ENCODE measurements at regions not wholly inside any gene's neighbourhood (a gene's known extent, or its start where the extent isn't known, plus 50 kb on each side); places are given as distances from the start of the nearest gene placed in this dataset.
"Not testable (repeated sequence)": the region's sequence is repeated elsewhere in the genome, so short reads cannot be mapped to it uniquely, and the experiment has no call there.

DNA sequence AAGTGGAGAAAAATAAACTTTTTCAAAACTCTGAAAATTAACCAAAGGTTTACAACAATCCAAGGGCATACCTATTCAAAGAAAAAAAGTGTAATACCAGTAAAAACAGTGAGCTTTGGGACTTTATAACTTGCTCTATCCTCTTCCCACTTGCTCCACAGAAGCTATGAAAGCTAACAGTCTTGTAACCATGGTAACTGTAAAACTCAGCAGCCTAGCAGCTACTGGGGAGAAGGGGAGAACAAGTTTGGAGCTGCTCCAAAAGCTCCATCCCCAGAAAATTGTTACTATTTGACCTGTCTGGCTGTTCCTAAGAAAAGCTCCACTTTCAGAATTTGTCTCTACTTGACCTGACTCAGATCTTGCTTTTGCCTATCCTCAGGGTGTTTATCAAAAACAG, 191.5 kb downstream of the OTUD1 start:
- TF ChIP-seq, protein P1, sequence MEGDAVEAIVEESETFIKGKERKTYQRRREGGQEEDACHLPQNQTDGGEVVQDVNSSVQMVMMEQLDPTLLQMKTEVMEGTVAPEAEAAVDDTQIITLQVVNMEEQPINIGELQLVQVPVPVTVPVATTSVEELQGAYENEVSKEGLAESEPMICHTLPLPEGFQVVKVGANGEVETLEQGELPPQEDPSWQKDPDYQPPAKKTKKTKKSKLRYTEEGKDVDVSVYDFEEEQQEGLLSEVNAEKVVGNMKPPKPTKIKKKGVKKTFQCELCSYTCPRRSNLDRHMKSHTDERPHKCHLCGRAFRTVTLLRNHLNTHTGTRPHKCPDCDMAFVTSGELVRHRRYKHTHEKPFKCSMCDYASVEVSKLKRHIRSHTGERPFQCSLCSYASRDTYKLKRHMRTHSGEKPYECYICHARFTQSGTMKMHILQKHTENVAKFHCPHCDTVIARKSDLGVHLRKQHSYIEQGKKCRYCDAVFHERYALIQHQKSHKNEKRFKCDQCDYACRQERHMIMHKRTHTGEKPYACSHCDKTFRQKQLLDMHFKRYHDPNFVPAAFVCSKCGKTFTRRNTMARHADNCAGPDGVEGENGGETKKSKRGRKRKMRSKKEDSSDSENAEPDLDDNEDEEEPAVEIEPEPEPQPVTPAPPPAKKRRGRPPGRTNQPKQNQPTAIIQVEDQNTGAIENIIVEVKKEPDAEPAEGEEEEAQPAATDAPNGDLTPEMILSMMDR (IDR thresholded peaks at IDR 0.05; ENCODE audit: low read length, missing control alignments), result no peak
- no peak for DNase-seq (ENCODE audit: low read depth)
- H3K4me3 ChIP-seq (replicated peaks; ENCODE audit: low read depth, low read length), result no peak overlapping the region

DNA sequence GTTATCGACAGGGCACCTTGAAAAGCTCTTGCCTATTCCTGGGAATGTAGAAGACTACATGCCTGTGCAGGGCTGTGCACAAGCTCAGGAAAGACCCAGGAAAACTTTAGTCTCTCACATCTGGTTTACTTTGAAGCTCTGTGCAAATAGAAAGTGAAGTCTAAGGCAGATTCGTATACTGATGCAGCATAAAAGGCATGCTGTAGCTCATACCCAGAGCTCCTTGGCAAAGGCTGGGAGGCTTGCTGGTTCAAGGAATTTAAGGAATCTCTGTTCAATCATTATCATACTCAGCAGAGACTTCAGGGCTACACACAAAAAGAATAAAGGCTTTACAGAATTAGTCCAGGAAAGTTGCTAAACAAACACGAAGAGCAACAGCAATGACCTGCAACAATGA, 192.0 kb downstream of the OTUD1 start:
- H3K4me3 ChIP-seq (replicated peaks; ENCODE audit: low read depth, low read length), result no peak overlapping the region
- TF ChIP-seq, protein P1 (IDR thresholded peaks at IDR 0.05; ENCODE audit: low read length, missing control alignments), result no peak
- no peak for DNase-seq (ENCODE audit: low read depth)

DNA sequence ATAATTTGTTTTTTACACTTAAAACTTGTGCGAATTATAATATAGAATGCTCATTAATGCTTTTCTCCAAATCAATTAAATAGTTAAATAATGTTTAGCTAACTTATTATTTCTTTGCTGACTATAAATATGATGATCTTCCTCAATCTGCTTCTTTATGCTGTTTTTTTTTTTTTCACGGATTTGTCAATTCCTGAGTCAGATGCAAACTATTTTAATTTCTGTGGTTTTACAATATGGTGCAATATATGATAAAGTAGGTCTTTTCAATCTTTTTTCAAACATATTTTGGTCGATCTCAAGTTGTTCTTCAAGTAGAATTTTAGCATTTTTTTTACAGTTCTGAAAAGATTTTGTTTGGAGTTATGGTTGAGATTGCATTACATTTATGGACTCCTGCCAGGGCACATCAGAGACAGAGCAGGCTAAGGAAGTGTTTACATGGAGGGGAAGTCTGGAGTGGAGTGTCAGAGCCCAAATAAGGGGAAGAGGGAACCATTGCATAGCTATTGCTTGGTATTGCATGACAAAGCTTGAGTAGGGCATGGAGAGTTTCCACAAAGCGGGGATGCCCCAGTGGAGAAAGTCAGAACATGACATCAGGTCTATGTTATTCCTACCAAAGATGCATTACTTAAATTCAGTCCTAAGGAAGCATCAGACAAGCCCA, 204.4 kb downstream of the OTUD1 start:
- no peak for DNase-seq (ENCODE audit: low read depth)

DNA sequence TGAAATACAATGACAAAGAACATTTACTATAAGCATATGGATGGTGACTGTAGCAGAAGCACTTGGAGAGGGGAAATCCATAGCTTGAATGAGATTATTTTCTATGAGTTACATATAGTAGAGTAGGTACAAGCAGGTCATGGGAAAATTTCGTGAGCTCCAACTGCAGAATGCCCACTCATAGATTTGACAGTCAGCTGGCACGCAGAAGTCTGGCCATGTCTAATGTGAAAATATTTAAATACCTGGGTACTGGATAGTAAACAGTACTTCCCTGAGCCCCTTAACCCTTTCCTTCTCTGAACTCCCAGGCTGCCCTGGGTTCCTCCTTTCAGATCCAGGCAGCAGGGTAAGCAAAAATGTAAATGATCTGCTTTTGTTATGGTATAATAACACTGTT, 209.7 kb downstream of the OTUD1 start:
- no peak overlapping the region for H3K4me3 ChIP-seq (replicated peaks; ENCODE audit: low read depth, low read length)
- TF ChIP-seq, protein P1 (IDR thresholded peaks at IDR 0.05; ENCODE audit: low read length, missing control alignments), result no peak

More for the DNA sequence above, 204.4 kb downstream of the OTUD1 start:
- no peak overlapping the region for H3K4me3 ChIP-seq (replicated peaks; ENCODE audit: low read depth, low read length)
- TF ChIP-seq, protein P1 (IDR thresholded peaks at IDR 0.05; ENCODE audit: low read length, missing control alignments), result no peak

DNA sequence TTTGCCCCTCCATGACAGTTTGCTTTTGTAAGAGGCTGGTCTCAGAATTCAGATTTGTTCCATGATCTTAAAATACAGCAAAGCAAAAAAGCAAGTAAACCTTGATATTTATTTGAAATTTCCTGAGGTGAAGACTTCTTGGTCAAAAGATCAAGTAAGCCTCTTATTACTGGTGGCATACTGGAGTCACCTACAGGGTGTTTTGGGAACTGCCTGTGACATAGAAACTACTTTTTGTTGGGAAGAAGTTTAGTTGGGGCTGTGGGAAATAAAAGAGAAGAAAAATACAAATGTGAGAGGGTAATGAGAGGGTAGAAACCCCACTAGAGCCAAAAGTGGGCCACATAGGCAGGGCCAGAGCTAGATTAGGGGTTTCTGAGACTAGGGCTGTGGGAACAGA, 217.9 kb downstream of the OTUD1 start:
- no peak overlapping the region for H3K4me3 ChIP-seq (replicated peaks; ENCODE audit: low read depth, low read length)
- no peak for DNase-seq (ENCODE audit: low read depth)
- TF ChIP-seq, protein P1 (IDR thresholded peaks at IDR 0.05; ENCODE audit: low read length, missing control alignments), result peak; percentile 3

More for the DNA sequence above, 209.7 kb downstream of the OTUD1 start:
- no peak for DNase-seq (ENCODE audit: low read depth)

DNA sequence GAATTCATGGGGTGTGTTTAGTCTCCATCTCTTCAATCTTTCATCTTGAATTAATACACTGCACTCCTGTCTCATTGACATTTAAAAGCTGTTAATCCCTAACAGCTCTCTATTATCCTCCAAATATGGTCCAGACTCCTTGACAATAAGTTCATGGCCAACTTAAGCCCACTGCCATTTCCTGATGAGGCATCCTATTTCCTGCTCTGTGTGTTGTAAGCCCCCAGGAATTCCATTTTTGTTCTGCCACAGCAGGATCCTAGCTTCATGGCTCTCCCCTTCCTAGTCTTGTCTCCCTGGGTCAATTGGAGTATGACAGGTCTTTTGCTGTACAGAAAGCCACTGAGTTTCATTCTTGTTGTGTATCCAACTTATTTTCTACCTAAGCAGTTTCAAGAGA, 218.8 kb downstream of the OTUD1 start:
- TF ChIP-seq, protein P1 (IDR thresholded peaks at IDR 0.05; ENCODE audit: low read length, missing control alignments), result no peak
- H3K4me3 ChIP-seq (replicated peaks; ENCODE audit: low read depth, low read length), result no peak overlapping the region
- DNase-seq (ENCODE audit: low read depth), result no peak

DNA sequence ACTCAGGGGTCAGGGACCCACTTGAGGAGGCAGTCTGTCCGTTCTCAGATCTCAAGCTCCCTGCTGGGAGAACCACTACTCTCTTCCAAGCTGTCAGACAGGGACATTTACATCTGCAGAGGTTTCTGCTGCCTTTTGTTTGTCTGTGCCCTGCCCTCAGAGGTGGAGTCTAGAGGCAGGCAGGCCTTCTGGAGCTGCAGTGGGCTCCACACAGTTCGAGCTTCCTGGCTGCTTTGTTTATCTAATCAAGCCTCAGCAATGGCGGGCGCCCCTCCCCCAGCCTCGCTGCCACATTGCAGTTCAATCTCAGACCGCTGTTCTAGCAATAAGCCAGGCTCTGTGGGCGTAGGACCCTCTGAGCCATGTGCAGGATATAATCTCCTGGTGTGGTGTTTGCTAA, 233.0 kb downstream of the OTUD1 start:
- DNase-seq (ENCODE audit: low read depth); H3K4me3 ChIP-seq (replicated peaks; ENCODE audit: low read depth, low read length): not testable (repeated sequence)
